ENCODE measurements at regions not wholly inside any gene's neighbourhood (a gene's known extent, or its start where the extent isn't known, plus 50 kb on each side); places are given as distances from the start of the nearest gene placed in this dataset.

DNA sequence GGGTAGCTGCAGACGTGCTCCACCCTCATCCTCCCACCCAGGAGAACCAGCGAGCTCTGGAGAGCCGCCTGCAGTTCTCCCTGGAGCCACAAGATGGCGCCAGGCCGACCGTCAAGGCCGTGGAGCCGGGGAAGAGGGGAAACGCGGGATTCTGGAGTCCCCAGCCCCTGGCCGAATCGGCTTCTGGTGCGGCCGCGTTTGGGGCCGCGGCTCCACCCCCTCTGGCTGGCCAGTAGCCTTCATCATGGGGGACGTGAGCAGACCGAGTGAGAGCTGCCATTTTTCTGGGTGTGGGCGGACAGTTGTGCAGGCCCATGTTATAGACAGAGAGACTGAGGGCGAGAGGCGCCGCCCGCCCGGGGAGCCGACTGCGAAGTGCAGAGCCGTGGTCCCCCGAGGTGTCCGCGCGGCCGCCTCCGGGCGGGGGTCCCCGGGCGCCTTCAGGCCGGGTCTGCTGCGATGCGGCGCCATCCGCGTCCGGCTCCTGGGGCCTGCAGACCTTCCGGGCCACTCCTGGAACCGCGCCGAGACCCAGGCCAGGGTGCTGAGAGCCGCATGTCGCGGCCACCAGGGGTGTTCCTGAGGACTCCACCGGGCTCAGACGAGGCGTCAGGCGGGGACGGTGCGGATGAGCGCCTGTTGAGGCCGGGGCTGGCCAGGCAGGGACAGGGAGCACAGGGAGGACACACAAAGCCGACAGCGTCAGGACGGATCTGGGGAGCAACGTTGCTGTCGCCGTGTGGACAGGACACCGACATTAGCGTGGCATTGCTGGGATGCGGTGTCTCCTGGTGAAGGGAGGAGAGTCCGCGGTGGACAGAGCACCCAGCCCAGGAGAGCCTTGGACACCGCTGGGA is 418.2 kb upstream of the HS6ST1 start:
- peak; percentile 79 for DNase-seq

DNA sequence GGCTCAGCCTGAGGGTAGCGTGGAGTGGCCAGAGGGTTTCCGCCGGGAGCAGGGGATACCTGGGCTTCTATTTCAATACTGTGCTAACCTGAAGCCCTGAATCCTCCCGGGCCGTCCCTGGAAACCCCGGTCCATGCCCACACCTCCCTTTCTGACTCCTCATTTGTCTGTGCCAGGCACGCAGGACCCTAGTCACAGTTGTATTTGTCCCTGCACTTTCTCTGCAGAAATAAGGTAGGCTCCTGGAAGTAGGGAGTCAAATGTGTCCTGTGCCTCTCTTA is 418.8 kb upstream of the HS6ST1 start:
- no peak for DNase-seq

DNA sequence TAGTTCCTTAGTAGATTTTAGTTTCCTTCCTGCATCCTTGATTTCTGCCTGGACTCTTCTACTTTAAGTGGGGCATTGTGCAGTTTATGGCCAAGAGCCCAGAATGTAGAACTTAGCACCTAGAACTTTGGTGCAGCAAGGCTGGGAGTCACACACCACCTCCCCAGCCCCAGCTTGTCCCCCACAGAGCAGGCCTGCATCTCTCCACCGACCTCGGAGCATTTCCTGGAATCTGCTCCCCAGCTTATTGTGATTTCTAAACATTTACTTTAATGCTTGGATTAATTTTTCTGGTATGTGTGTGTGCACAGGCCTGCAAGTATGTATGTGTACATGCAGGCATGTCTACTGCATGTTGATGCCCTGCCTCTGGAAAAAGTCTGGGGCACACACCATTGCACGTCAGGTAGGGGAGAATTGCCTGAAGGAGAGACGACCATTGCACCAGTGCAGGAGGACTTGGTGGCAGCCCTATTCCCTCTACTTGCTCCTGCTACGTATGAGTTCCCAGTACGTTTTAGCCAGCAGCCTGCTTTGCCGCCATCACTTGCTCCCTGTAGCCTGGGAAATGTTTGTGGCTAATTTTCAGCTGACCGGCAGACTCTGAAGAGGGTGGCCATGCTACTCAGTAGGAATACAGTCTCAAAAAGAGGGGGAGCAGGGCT is 419.9 kb upstream of the HS6ST1 start:
- DNase-seq, result no peak

DNA sequence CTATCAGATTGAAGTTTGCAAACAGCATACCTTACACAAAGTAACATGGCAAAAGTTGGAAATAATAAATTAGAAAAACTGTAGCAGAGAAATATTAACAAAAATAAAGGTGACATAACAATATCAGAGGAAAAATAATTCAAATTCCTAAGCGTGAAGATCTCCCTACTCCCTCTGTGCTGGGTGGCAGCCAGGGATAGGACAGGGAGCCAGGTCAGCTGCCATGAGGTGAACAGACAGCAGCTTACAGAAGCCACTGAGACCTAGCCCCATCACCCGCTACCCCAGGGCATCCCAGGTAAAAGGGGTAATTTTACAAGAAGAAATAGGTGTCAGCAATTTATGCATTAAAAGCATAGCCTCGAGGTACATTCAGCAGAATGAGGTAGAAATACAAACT is 423.8 kb upstream of the HS6ST1 start:
- no peak for DNase-seq

DNA sequence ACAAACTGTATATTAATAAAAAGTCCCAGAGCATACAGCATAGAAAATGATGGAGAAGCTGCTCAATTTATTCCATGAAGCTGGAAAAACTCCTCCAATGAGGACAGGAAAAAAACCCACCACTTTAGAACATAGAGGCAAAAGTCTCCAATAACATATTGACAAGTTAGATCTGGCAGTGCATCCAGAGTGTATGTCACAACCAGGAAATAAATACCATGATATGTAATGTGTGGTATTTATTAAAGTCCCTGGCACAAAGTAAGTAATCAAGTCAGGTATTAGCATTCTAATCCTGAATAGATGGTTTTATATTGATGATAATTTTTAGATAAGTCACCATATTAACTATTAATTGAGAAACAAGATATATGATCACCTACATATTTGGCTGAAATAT is 427.3 kb upstream of the HS6ST1 start:
- no peak for DNase-seq

DNA sequence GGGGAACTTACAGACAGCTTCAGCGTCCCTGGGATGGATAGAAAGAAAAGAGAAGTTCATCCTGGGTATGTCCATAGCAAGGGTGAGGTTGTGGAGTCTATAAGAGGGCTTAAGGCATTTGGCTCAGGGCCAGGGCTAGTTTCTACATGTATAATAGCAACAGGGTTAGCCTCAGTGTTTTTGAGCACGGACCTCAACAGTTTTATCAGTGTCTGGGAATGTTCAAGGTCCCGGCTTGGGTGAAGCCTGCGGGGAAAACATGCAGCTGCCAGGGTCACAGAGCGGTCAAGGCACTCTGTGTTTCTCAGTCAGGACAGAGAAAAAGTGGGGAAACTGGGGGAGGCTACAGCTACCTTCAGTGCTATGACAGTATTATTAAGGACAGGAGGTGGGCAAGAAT is 427.7 kb upstream of the HS6ST1 start:
- no peak for DNase-seq

DNA sequence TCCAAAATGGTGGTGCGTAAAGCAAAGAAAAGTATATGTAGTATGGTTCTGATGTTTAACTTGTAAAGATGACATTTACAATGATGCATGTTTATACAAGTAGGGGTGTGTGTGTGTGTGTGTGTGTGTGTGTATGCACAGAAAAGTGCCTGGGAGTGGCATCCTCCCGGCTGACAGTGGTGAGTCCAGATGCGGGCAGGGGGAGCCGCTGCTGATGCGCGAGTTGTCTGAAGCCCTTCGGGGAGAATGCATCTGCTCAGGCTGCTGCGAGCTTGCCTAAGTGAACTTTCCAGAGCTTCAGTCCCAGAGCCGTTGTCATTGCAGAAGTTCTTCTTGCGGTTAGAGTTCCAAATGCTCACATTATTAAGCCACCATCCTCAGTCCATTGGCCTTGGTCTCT is 429.7 kb upstream of the HS6ST1 start:
- DNase-seq, result no peak

DNA sequence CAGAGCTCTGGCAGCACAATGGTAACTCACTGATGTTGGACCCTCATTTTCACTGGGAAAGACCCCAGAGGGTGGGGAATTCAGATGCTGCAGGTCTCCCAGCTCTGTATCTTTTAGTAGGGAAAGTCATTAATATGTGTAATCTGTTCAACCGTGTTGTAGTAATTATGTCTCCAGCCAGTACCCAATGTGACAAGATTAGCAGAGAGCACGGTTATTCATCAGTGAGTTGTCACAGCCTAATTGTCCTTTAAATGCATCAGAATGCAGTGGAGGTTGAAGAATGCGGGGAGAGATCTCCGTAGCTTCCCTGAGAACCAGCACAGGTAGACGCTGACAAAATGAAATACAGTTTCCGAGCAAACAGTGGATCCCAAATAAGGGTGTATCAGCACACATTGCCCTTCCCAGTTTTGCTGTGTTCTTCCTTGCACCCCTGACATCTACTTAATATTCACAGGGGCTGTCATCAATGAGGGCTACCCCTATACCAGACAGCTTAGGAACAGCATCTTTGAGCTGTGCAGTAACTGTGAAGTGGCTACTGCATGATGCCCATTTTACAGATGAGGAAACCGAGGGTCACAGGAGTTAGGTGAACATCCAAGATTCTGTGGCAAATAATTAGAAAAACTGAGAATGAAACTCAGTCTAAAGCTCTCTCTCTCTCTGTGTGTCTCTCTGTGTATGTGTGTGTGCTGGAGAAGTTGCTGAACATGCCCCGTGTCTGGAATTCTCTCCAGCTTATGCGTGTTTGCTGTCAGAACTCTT is 430.4 kb upstream of the HS6ST1 start:
- no peak for DNase-seq

DNA sequence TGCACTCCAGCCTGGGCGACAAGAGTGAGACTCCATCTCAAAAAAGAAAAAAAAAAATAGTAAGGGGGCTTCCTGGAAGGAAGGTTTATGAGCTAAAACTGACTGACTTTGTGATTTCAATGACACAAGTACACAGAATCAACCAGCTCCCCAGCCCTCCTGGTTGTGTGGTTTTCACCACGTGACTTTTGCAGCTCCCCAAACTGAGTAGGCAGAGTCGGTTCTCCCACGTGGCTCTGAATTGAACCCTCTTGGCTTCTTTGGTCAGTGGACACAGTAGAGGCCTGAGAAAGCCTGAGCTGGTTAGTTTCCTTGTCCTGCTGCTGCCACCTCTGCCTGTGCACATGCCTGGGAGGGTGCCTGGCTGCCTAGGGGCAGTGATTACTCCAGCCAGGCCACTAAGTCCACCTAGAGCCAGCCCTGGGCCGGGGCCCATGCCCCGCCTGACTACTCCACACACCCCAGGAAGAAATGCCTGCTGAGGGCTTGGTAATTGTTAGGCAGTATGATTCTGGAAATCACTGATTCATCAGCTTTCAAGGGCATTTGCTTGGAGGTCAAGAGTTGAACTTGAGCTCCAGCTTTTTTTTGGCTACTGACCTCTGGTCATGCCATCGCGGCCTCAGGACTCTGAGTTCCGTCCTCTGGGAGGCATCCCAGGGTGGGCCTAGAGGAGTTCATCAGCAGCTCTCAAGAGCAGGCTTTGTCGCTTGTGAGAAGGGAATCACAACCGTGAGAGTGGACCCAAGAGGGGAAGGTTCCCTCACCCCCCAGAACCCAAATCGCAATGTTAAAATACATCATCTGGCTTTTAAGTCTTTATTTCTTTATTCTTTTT is 431.9 kb upstream of the HS6ST1 start:
- DNase-seq, result no peak

DNA sequence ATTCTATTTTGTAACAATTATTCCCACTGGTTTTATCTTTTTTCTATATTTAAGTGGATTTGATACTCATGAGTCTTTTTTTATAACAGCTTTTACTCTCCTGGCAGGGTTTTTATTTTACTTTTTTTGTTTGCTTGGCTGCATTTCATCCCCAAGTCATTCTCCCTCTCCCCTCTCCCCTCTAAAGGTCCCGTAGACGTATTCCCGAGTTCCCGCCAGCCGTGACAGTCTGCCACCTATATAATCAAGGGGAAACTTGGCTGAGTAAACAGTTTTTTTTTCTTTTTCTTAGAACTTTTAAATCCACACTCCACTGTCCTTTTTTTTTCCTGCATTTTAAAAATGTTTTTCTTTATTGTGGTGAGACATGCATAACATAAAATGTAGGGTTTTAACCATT is 433.1 kb upstream of the HS6ST1 start:
- no peak for DNase-seq

DNA sequence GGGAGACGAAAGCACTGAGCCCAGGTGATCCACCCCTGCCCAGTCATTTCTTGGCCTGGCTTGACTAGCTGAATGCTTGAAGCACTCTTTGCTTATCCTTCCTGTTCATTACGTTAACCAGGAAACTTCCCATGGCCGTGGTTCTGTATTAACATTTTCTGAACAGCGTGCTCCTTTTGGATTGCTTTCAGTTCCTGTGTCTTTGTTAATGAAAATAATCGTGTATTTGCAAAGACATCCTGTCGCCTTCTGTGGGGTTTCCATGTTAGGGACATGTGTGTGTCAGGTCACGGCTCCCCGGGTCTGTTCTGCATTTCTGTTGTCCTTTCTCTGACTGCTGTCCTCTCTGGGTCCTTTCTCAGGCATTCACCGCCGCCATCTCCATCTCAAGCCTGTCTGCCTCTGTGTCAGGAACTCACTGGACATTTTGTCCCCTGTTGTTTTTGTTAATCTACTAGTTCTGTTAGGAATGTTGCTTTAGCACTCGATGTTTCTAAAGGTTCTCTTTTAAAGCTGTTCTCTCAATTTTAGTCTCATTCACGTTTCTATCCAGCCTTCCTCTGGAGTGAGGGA is 434.1 kb upstream of the HS6ST1 start:
- no peak for DNase-seq

DNA sequence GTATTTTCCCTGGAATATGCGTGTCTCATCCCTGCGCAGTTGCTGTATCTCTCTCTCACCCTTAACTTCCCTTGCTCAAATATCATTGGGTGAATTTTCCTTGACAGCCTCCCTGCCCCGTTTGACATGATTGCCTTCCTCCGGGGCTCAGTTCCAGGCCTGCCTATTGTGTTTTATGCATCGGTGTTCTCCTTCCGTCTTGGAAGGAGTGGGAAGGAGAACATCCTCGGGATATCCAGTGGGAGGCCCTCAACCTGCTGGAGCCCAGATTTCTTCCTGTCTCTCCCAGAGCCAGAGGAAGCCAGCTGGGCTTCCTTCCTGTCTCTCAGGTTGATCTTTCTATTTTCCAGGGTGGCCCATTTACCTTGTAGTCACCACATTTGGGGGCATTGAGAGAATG is 434.7 kb upstream of the HS6ST1 start:
- no peak for DNase-seq

DNA sequence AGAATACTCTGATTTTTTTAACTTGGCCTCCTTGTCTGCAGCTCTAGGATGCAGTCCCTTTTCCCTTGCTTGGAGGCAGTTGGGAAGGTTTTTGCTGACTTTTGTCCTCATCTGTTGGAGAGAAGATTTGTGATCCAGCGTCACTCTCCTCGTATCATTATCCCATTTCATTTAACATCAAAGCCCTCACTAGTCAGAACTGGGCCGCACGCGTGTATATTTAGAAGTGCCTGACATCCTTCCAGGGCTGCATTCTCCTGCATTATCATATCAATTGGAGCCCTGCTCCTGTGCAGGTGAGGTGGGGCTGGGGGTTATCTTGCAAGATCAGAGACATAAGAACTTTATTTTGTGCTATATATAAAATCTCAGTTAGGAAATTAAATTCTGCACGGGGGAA is 435.1 kb upstream of the HS6ST1 start:
- peak; percentile 18 for DNase-seq

DNA sequence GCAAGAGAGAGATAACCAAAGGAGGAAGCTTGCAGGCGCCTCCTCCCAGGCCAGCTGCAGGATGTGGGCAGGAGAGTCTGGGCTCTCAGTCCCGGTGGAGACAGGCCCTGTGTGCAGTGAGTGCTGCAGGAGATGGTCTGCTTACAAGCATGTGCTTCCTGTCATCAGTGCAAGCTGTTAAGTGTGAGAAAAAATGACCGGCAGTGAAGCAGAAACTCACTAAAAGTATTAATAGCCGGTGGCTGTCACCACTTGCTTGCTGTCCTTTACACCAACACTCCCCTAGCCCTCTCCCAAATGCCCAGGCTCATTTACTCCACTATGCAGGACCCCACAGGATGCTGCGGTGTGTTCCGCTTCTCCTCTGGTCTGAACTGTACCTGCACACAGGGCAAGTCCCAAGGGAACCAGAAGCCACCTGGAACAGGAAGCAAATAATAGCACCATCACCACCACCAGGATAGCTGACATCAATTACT is 435.6 kb upstream of the HS6ST1 start:
- DNase-seq, result peak; percentile 18

DNA sequence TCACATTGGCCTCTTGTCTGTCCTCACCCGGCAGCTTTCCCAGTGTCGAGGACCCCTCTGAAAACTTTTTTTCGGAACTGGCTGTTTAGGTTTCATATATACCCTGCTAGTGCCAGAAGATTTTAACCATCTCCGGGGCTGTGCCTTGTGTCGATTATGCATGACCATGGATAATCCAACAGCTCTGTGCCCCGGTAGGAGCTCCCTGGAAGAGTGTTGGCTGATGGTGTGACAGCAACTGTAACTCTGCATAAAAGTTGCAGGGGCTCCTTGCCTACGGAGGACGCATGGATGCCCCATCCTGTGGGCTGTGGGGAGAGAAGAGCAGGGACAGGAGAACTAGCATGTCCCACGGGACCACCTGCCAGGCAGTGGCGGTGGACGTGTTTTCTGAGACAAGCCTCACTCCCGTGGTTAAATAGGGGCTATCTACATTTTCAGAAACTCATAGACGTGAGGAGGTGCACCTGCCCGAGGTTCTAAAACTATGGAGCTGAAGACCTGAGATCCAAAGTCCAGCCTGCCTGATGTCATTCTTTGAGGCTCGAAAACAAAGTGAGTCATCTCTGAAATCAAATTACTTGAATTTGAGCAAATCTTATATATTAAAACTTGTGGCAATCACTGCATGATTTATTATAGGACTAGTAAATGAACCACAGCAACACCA is 437.2 kb upstream of the HS6ST1 start:
- DNase-seq, result no peak

DNA sequence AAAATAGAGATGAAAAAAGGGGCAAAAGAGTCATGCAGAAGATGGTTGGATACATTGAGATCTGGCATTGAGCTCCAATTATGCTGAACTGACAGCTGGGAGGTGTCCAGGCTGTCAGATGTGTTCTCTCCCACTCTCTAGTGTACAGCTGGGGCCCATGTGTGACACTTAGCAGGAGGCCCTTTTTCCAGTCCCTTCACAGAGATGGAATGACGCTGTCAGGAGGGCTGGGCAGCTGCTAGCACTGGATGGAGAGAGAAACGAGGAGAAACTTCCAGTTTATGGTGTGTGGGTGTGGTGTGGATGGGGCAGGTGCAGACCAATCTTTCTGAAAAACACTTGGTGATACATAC is 437.7 kb upstream of the HS6ST1 start:
- no peak for DNase-seq

DNA sequence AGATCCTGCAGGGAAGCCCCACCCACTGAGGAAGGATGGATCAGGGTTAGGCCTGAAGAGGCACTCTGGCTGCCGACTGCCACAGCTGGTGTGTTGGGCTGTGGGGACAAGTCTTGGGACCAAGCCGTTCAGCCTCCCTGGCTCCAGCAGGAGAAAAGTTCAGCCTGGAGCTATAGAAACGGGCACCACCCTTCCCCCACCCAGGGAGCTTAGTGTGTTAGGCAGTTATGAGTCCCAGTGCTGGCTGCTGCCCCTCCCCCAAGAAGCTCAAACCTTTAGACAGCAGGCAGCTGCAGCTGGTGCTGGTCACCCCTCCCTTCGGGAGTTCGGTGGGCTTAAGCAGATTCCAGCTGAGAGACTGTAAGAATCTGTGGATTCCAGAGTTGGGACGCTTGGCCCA is 447.1 kb upstream of the HS6ST1 start:
- no peak for DNase-seq

DNA sequence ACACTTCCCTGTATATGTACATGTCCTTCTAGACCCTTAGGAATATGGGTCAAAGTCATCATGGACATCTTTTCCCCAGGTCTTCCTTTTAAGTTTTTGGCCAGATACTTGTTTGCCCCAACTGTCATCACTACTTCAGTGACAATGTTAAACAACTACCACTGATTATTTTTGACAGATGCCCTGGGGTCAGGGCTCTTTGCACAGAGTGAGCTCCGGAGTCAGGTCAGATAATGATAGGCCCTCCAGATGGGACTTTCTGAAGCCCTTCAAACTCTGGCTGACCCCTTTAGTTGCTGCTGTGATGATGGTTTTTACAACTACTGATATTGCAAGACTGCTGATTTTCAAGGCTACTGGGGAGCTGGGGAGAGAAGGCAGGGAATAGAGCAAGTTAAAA is 449.4 kb upstream of the HS6ST1 start:
- DNase-seq, result no peak

DNA sequence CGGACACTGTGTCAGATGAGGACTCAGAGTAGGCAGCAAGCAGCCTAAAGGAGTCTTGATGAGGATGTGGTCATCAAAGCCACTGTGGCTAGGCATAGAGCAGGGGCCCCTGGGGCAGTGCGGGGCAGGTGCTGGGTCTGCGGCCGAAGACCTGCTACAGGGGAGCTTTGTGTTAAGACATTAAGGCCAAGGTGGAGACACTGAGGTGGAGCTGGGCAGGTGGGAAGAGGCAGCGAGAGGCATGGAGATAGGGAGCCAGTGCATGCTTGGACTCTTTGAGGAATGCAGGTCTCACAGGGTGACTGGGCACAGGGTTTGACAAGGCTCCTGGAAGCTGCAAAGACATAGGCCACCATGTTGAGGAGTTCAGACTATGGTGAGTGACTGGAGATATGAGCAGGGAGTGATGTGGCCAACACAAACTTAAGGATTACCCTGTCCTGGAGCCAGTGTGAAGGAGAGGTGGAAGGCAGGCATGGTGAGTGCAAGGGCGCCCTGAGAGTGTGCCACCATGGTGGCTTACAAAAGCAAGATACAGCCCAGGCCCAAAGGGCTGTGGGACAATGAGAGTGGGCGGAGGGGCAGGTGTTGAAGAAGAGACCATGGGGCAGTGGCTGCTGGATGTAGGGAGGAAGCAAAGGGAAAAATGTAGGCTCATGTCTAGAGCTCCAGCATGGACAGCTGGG is 450.9 kb upstream of the HS6ST1 start:
- no peak for DNase-seq

DNA sequence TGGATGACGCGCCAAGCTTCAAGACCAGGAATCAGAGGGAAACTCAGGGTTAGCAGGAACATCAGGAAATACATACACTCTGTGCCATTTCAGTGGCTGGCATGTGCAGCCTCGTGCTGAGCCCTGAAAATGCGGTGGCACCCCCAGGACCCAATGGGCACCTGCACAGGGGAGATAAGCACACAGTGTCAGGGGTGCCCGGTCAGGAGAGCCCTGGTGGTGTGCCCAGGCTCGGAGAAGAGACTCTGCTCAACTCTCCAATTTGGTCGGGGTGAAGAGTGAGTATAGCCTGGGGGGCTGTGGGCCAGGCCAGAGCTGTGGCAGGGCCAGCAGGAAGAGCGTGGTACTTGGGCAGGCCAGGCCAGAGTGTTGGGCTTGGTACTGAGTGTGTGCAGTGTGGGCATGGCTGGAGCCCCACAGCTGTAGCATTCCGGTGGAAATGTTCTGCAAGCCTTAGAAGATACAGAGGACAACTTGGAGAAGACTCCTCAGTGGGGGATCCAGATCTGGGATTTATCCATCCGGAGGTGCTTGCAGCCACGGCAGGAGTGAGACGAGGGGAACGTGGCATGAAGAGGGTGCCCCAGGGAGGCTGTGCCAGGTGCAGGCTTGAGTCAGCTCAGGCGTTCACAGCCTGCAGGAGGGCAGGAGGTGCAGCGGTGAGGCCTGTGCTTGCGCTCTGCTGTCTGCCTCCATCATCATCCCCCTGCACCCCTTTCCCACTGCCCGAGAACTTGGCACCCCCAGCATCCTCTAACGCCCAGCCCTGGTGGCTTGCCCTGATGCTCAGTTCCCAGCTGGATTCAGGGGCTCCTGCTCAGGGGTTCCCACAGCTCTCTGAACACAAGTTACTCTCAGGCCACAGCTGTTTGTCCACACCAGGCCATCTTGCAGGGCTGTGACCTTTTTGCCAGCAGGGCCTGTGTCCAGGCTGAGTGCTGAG is 451.7 kb upstream of the HS6ST1 start:
- DNase-seq, result no peak
